ENCODE measurements at regions not wholly inside any gene's neighbourhood (a gene's known extent, or its start where the extent isn't known, plus 50 kb on each side); places are given as distances from the start of the nearest gene placed in this dataset.

GRCh38 chr5:89010512-89010911 is 127.5 kb upstream of the MEF2C start:
- Histone ChIP-seq H3K4me1 (ENCODE audit: control insufficient read depth in 1 of 2, insufficient read depth in 1 of 2, low read depth in 1 of 2, low read length in 1 of 2) (no peaks in the 10 kb centered on the region), H3K27me3 (no peaks in the 10 kb centered on the region), H3K27ac (no peak overlapping the region), H3K4me3 (ENCODE audit: low read depth in 1 of 2, low read length in 1 of 2) (no peak overlapping the region), H3K36me3 (no peaks in the 10 kb centered on the region), H3K9me3 (no peaks in the 10 kb centered on the region)
- TF ChIP-seq CTCF (IDR thresholded peaks at IDR 0.05): no peak

- Histone ChIP-seq H3K4me3 (ENCODE audit: low read depth in 1 of 2, low read length in 1 of 2) (no peak overlapping the region), H3K9me3 (no peaks in the 10 kb centered on the region), H3K27me3 (no peaks in the 10 kb centered on the region), H3K36me3 (no peaks in the 10 kb centered on the region), H3K4me1 (ENCODE audit: control insufficient read depth in 1 of 2, insufficient read depth in 1 of 2, low read depth in 1 of 2, low read length in 1 of 2) (no peaks in the 10 kb centered on the region), H3K27ac (no peak overlapping the region)
- TF ChIP-seq CTCF (IDR thresholded peaks at IDR 0.05): no peak
Measured at GRCh38 chr5:89008291-89008690, 125.3 kb upstream of the MEF2C start.

- Histone ChIP-seq H3K27me3 (no peaks in the 10 kb centered on the region), H3K9me3 (no peaks in the 10 kb centered on the region), H3K4me3 (ENCODE audit: low read depth in 1 of 2, low read length in 1 of 2) (no peak overlapping the region), H3K4me1 (ENCODE audit: control insufficient read depth in 1 of 2, insufficient read depth in 1 of 2, low read depth in 1 of 2, low read length in 1 of 2) (no peaks in the 10 kb centered on the region), H3K27ac (no peak overlapping the region), H3K36me3 (no peaks in the 10 kb centered on the region)
- no peak for TF ChIP-seq CTCF (IDR thresholded peaks at IDR 0.05)
Measured at GRCh38 chr5:89005990-89006389, 123.0 kb upstream of the MEF2C start.

- H3K36me3 ChIP-seq: no peaks in the 10 kb centered on the region
- H3K4me1 ChIP-seq (ENCODE audit: control insufficient read depth in 1 of 2, insufficient read depth in 1 of 2, low read depth in 1 of 2, low read length in 1 of 2): no peaks in the 10 kb centered on the region
- TF ChIP-seq CTCF (IDR thresholded peaks at IDR 0.05): no peak
- no peak overlapping the region for H3K27ac ChIP-seq
- no peak overlapping the region for H3K4me3 ChIP-seq (ENCODE audit: low read depth in 1 of 2, low read length in 1 of 2)
- no peaks in the 10 kb centered on the region for H3K27me3 ChIP-seq
- H3K9me3 ChIP-seq: no peaks in the 10 kb centered on the region
Measured at GRCh38 chr5:89004379-89004778, 121.4 kb upstream of the MEF2C start.

GRCh38 chr5:89003563-89004036 is 120.6 kb upstream of the MEF2C start:
- H3K9me3 ChIP-seq: no peaks in the 10 kb centered on the region
- H3K4me1 ChIP-seq (ENCODE audit: control insufficient read depth in 1 of 2, insufficient read depth in 1 of 2, low read depth in 1 of 2, low read length in 1 of 2): no peaks in the 10 kb centered on the region
- H3K27me3 ChIP-seq: no peaks in the 10 kb centered on the region
- no peak overlapping the region for H3K27ac ChIP-seq
- no peak overlapping the region for H3K4me3 ChIP-seq (ENCODE audit: low read depth in 1 of 2, low read length in 1 of 2)
- H3K36me3 ChIP-seq: no peaks in the 10 kb centered on the region
- TF ChIP-seq CTCF (IDR thresholded peaks at IDR 0.05): no peak

- Histone ChIP-seq H3K27me3 (no peaks in the 10 kb centered on the region), H3K9me3 (no peaks in the 10 kb centered on the region), H3K36me3 (no peaks in the 10 kb centered on the region), H3K27ac (no peak overlapping the region), H3K4me1 (ENCODE audit: control insufficient read depth in 1 of 2, insufficient read depth in 1 of 2, low read depth in 1 of 2, low read length in 1 of 2) (no peaks in the 10 kb centered on the region), H3K4me3 (ENCODE audit: low read depth in 1 of 2, low read length in 1 of 2) (no peak overlapping the region)
- TF ChIP-seq CTCF (IDR thresholded peaks at IDR 0.05): no peak
Measured at GRCh38 chr5:88999853-89000252, 116.9 kb upstream of the MEF2C start.

Data from neutrophil (primary cell).